ENCODE measurements at regions not wholly inside any gene's neighbourhood (a gene's known extent, or its start where the extent isn't known, plus 50 kb on each side); places are given as distances from the start of the nearest gene placed in this dataset.

DNA sequence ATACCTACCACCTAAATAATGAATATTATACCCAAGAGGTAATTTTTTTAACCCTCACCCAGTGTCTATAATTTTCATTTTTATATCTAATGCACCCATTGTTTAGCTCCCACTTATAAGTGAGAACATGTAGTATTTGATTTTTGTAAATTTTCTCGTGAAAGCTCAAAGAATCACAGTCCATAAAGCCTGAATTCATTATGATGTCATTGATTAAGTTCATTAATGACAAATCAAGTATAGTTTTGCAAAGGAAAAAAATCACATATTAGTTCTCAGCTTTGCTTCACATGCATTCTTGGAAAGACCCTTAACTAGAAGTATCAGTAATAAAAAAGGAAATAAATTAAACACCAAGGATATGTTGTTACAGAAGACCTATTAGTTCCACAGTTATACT lies 425.3 kb upstream of the UBE2E2 start:
- no peaks in the 10 kb centered on the region for H3K27me3 ChIP-seq (ENCODE audit: low read length)
- H4K20me1 ChIP-seq (ENCODE audit: low read depth, low read length) = no peaks in the 10 kb centered on the region
- H3K9me2 ChIP-seq (replicated peaks; ENCODE audit: insufficient read depth, low read length) = no peaks in the 10 kb centered on the region
- no peak overlapping the region for H3K4me3 ChIP-seq (ENCODE audit: insufficient read depth, low read length, poor library complexity, severe bottlenecking)
- H3K4me2 ChIP-seq (ENCODE audit: low read depth, low read length, poor library complexity, severe bottlenecking) = no peak overlapping the region
- no peak for TF ChIP-seq EZH2phosphoT487 (conservative IDR thresholded peaks at IDR 0.05; ENCODE audit: low read length)
- no peak for TF ChIP-seq CTCF (IDR thresholded peaks at IDR 0.05; ENCODE audit: insufficient read depth, low read length, poor library complexity, severe bottlenecking)
- H3K9ac ChIP-seq (ENCODE audit: low read length) = no peak overlapping the region
- no peaks in the 10 kb centered on the region for H3K36me3 ChIP-seq (ENCODE audit: low read length)
- no peaks in the 10 kb centered on the region for H3K79me2 ChIP-seq (ENCODE audit: insufficient read depth, low read length)
- no peaks in the 10 kb centered on the region for H3K9me3 ChIP-seq (ENCODE audit: insufficient read depth, low read length)
- no peaks in the 10 kb centered on the region for H3F3A ChIP-seq (ENCODE audit: insufficient read depth)
- H2AFZ ChIP-seq (ENCODE audit: low read depth, low read length, severe bottlenecking) = no peak overlapping the region
- H3K27ac ChIP-seq (ENCODE audit: low read depth, low read length) = no peak overlapping the region

DNA sequence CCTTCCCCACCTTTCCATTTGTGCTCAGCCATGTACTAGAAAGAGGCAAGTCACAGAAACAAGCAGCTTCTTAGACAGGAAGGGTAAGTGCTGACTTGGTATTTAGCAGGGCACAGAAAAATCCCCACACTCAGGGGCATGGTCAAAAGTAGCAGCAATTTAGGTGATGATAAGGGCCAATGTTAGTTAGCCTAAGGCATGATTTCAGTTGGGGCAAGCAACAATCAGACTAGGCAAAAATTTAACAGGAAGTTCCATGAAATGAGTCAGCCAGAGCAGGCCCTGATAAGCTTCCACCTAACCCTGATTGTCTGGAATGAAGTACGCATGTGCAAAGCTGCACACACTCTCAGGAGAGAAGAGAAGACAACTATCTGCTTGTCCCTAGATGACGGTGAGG lies 423.4 kb upstream of the UBE2E2 start:
- no peaks in the 10 kb centered on the region for H3K9me2 ChIP-seq (replicated peaks; ENCODE audit: insufficient read depth, low read length)
- H3K36me3 ChIP-seq (ENCODE audit: low read length) = no peaks in the 10 kb centered on the region
- no peak overlapping the region for H3K4me2 ChIP-seq (ENCODE audit: low read depth, low read length, poor library complexity, severe bottlenecking)
- H4K20me1 ChIP-seq (ENCODE audit: low read depth, low read length) = no peaks in the 10 kb centered on the region
- H3K9ac ChIP-seq (ENCODE audit: low read length) = no peak overlapping the region
- no peak overlapping the region for H2AFZ ChIP-seq (ENCODE audit: low read depth, low read length, severe bottlenecking)
- no peaks in the 10 kb centered on the region for H3F3A ChIP-seq (ENCODE audit: insufficient read depth)
- H3K4me3 ChIP-seq (ENCODE audit: insufficient read depth, low read length, poor library complexity, severe bottlenecking) = no peak overlapping the region
- H3K9me3 ChIP-seq (ENCODE audit: insufficient read depth, low read length) = no peaks in the 10 kb centered on the region
- TF ChIP-seq EZH2phosphoT487 (conservative IDR thresholded peaks at IDR 0.05; ENCODE audit: low read length) (no peak), CTCF (IDR thresholded peaks at IDR 0.05; ENCODE audit: insufficient read depth, low read length, poor library complexity, severe bottlenecking) (no peak)
- no peak overlapping the region for H3K27ac ChIP-seq (ENCODE audit: low read depth, low read length)
- no peaks in the 10 kb centered on the region for H3K27me3 ChIP-seq (ENCODE audit: low read length)
- no peaks in the 10 kb centered on the region for H3K79me2 ChIP-seq (ENCODE audit: insufficient read depth, low read length)

DNA sequence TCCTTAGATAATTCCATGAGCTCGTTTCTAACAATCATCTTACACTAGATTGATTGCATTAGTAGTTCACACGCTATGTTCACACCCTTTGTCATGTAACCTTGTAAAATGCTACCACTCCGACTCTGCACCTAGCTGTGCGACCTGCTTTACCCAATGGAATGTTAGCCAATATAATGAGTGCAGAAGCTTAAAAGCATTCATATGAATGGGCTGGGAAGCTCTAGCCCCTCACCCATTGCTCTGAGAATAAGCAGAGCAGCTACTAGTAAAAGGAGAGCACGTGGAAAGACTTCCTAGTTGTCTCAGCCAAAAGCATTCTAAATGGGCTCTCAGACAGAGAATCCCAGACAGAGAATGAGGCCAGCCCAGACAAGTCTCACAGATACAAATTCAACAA lies 410.6 kb upstream of the UBE2E2 start:
- Histone ChIP-seq H3K79me2 (ENCODE audit: insufficient read depth, low read length) (no peaks in the 10 kb centered on the region), H3K36me3 (ENCODE audit: low read length) (no peaks in the 10 kb centered on the region), H3K4me2 (ENCODE audit: low read depth, low read length, poor library complexity, severe bottlenecking) (no peak overlapping the region), H3K4me3 (ENCODE audit: insufficient read depth, low read length, poor library complexity, severe bottlenecking) (no peak overlapping the region), H3F3A (ENCODE audit: insufficient read depth) (no peaks in the 10 kb centered on the region), H3K9ac (ENCODE audit: low read length) (no peak overlapping the region), H3K27me3 (ENCODE audit: low read length) (no peaks in the 10 kb centered on the region), H3K9me3 (ENCODE audit: insufficient read depth, low read length) (no peaks in the 10 kb centered on the region), H3K27ac (ENCODE audit: low read depth, low read length) (no peak overlapping the region), H4K20me1 (ENCODE audit: low read depth, low read length) (no peaks in the 10 kb centered on the region), H3K9me2 (replicated peaks; ENCODE audit: insufficient read depth, low read length) (no peaks in the 10 kb centered on the region), H2AFZ (ENCODE audit: low read depth, low read length, severe bottlenecking) (no peak overlapping the region)
- TF ChIP-seq EZH2phosphoT487 (conservative IDR thresholded peaks at IDR 0.05; ENCODE audit: low read length) (no peak), CTCF (IDR thresholded peaks at IDR 0.05; ENCODE audit: insufficient read depth, low read length, poor library complexity, severe bottlenecking) (no peak)

GRCh38 chr3:22795917-22796316 lies 407.2 kb upstream of the UBE2E2 start:
- no peak overlapping the region for H2AFZ ChIP-seq (ENCODE audit: low read depth, low read length, severe bottlenecking)
- H3K27ac ChIP-seq (ENCODE audit: low read depth, low read length) = no peak overlapping the region
- no peaks in the 10 kb centered on the region for H3K79me2 ChIP-seq (ENCODE audit: insufficient read depth, low read length)
- H4K20me1 ChIP-seq (ENCODE audit: low read depth, low read length) = no peaks in the 10 kb centered on the region
- H3F3A ChIP-seq (ENCODE audit: insufficient read depth) = no peaks in the 10 kb centered on the region
- no peaks in the 10 kb centered on the region; the same call in 1 of the 2 replicates for H3K9me2 ChIP-seq (replicated peaks; ENCODE audit: insufficient read depth, low read length)
- no peaks in the 10 kb centered on the region for H3K9me3 ChIP-seq (ENCODE audit: insufficient read depth, low read length)
- TF ChIP-seq CTCF (IDR thresholded peaks at IDR 0.05; ENCODE audit: insufficient read depth, low read length, poor library complexity, severe bottlenecking) (no peak), EZH2phosphoT487 (conservative IDR thresholded peaks at IDR 0.05; ENCODE audit: low read length) (no peak)
- no peak overlapping the region for H3K4me3 ChIP-seq (ENCODE audit: insufficient read depth, low read length, poor library complexity, severe bottlenecking)
- H3K27me3 ChIP-seq (ENCODE audit: low read length) = no peaks in the 10 kb centered on the region
- H3K9ac ChIP-seq (ENCODE audit: low read length) = no peak overlapping the region
- no peak overlapping the region for H3K4me2 ChIP-seq (ENCODE audit: low read depth, low read length, poor library complexity, severe bottlenecking)
- H3K36me3 ChIP-seq (ENCODE audit: low read length) = no peaks in the 10 kb centered on the region
